Activated CD4-positive, alpha-beta memory T cell treated with anti-CD3 and anti-CD28 coated beads for 36 hours (primary cell): ENCODE measurements at regions not wholly inside any gene's neighbourhood (a gene's known extent, or its start where the extent isn't known, plus 50 kb on each side); places are given as distances from the start of the nearest gene placed in this dataset.
"Not testable (repeated sequence)": the region's sequence is repeated elsewhere in the genome, so short reads cannot be mapped to it uniquely, and the experiment has no call there.

ENCODE experiments used
- CTCF ChIA-PET: fragments of 350-600 bp; sonication (Branson Sonifier 250); formaldehyde crosslinking; loops from one replicate; lab custom pipeline; 2021; ENCODE audit warnings: antibody characterized with exemption, inconsistent platforms; lab: Charles Lee
- POLR2A ChIA-PET: fragments of 350-600 bp; sonication (Branson Sonifier 250); formaldehyde crosslinking; loops from one replicate; lab custom pipeline; 2021; ENCODE audit warnings: antibody characterized with exemption; lab: Charles Lee
- DNase-seq: peaks from one replicate; pipeline ENCODE4 v3.0.0-alpha.2; 2020
- H3K27ac Mint-ChIP-seq: one replicate; pipeline ENCODE4 v1.8.0; 2021; ENCODE audit warnings: mixed read lengths
- H3K27me3 Mint-ChIP-seq: one replicate; pipeline ENCODE4 v1.8.0; 2021; ENCODE audit warnings: mixed read lengths
- H3K36me3 Mint-ChIP-seq: one replicate; pipeline ENCODE4 v1.8.0; 2021; ENCODE audit warnings: mixed read lengths
- H3K4me1 Mint-ChIP-seq: one replicate; pipeline ENCODE4 v1.8.0; 2021; ENCODE audit warnings: low read depth, mixed read lengths
- H3K4me3 Mint-ChIP-seq: one replicate; pipeline ENCODE4 v1.8.0; 2021; ENCODE audit warnings: mild to moderate bottlenecking, mixed read lengths
- H3K9me3 Mint-ChIP-seq: one replicate; pipeline ENCODE4 v1.8.0; 2021; ENCODE audit warnings: mixed read lengths
- intact Hi-C: fragments of 100-400 bp; cut with micrococcal nuclease; formaldehyde crosslinking; loops from one replicate; pipeline ENCODE4 v1.15.1; 2023

- intact Hi-C loops: no loop called here
Measured at GRCh38 chr9:135184181-135185053, 96.9 kb downstream of the OLFM1 start.

DNA sequence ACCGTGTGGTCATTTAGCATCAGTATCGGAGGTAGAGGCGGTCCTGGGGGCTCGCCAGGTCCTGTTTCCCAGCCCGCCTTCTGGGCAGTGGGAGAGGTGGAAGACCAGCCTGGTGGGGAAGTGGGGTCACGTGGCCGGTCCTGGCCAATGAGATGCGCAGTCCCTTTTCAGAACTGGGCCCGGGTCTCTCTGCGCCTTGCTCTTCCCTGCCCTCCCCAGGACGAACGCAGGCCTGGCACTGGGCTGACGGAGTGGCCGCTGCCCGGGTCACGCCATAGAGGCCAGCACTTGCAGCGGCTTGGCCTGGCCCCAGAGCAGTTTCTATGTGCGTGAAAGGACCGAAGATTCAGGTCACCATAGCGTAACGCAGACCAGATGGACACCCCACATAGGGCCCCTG, 97.6 kb downstream of the OLFM1 start:
- H3K27me3 Mint-ChIP-seq: no peaks in the 10 kb centered on the region
- H3K27ac Mint-ChIP-seq: no peak overlapping the region
- no peaks in the 10 kb centered on the region for H3K9me3 Mint-ChIP-seq
- intact Hi-C loops: no loop called here
- H3K4me1 Mint-ChIP-seq: no peaks in the 10 kb centered on the region
- CTCF ChIA-PET: no interaction called here
- no peaks in the 10 kb centered on the region for H3K36me3 Mint-ChIP-seq
- H3K4me3 Mint-ChIP-seq: no peak overlapping the region
- DNase-seq: no peak
- POLR2A ChIA-PET: no interaction called here

More at GRCh38 chr9:135184181-135185053, 96.9 kb downstream of the OLFM1 start:
- ChIA-PET POLR2A (no interaction called here), CTCF (no interaction called here)
- H3K36me3 Mint-ChIP-seq: no peaks in the 10 kb centered on the region
- no peak overlapping the region for H3K4me3 Mint-ChIP-seq
- no peaks in the 10 kb centered on the region for H3K4me1 Mint-ChIP-seq
- no peaks in the 10 kb centered on the region for H3K9me3 Mint-ChIP-seq
- DNase-seq: no peak
- no peak overlapping the region for H3K27ac Mint-ChIP-seq
- H3K27me3 Mint-ChIP-seq: no peaks in the 10 kb centered on the region

DNA sequence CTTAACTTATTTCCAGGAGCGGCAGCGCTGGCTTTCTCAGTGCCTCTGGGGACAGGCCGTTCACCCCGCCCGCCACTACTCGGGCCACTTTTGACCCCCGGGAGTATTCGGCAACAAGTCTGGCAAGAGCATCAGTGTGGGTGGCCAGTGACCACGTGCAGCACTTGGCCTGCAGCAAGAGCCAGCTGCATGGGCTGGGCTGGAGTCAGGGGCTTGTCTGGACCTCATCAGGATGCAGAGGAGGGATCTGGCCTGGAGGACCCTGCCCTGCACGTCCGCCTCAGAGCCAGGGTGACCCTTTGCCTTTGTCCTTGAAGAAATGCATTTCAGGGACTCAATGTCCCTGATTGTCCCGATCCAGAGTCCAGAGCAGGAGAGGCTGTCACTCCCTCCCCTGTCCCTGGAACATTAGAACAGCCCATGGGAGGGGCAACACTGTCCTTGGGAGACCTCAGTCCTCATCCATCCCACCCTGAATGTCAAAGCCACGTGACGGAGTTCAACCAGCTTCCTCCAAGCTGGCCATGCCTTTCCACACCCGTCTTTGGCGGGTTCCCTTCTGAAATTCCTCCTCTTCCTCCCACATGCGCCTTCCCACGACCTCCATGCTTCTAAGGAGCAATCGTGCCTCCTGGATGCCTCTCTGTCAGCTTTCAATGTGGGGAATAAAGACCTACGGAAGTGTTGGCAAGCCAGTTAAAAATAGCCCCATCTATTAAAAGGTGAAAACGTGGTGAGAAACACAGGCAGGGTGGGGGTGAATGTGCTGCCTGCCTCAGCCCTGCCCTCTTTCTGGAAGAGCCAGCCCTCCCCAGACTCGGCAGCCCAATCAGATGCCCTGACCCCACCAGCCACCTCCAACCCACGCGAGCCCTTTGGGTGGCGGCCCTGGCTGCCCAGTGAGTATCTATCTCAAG, 99.0 kb downstream of the OLFM1 start:
- H3K4me3 Mint-ChIP-seq: no peak overlapping the region
- H3K27me3 Mint-ChIP-seq: no peaks in the 10 kb centered on the region
- intact Hi-C loops: no loop called here
- no peaks in the 10 kb centered on the region for H3K9me3 Mint-ChIP-seq
- H3K27ac Mint-ChIP-seq: no peak overlapping the region
- ChIA-PET CTCF (no interaction called here), POLR2A (no interaction called here)
- H3K4me1 Mint-ChIP-seq: no peaks in the 10 kb centered on the region
- DNase-seq: no peak
- no peaks in the 10 kb centered on the region for H3K36me3 Mint-ChIP-seq

DNA sequence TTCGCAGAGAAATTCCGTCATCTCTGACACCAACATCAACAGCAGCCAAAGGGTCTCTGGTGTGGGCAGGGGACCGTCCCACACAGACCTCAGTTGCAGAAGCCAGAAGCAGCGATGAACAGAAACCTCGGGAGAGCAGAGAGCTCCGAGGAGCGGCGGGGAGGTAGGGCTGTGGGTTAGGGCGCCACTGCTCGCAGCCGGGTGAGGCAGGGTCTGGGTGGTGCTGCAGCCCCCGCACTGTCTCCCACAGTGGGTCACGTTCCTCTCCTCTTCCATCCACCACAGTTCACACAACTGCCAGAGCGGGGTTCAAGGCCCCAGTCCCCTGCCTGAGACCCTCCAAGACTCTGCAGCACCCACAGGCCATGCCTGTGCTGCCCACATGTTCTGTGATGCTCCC, 99.9 kb downstream of the OLFM1 start:
- Mint-ChIP-seq H3K4me1 (no peaks in the 10 kb centered on the region), H3K27ac (no peak overlapping the region), H3K4me3 (no peak overlapping the region), H3K9me3 (no peaks in the 10 kb centered on the region), H3K27me3 (no peaks in the 10 kb centered on the region), H3K36me3 (no peaks in the 10 kb centered on the region)
- POLR2A ChIA-PET: no interaction called here
- intact Hi-C loops: no loop called here
- no peak for DNase-seq
- CTCF ChIA-PET: no interaction called here

- Mint-ChIP-seq H3K27ac (no peak overlapping the region), H3K36me3 (no peaks in the 10 kb centered on the region), H3K27me3 (peaks cover 3% of the 10 kb centered on the region), H3K4me3 (no peak overlapping the region), H3K4me1 (no peaks in the 10 kb centered on the region), H3K9me3 (no peaks in the 10 kb centered on the region)
- CTCF ChIA-PET: no interaction called here
- intact Hi-C loops: no loop called here
- POLR2A ChIA-PET: no interaction called here
- DNase-seq: no peak
Measured at GRCh38 chr9:135188681-135189151, 101.2 kb downstream of the OLFM1 start.

- Mint-ChIP-seq H3K4me3 (no peak overlapping the region), H3K36me3 (no peaks in the 10 kb centered on the region), H3K9me3 (no peaks in the 10 kb centered on the region), H3K4me1 (no peaks in the 10 kb centered on the region), H3K27me3 (peaks cover 3% of the 10 kb centered on the region), H3K27ac (no peak overlapping the region)
- intact Hi-C loops: no loop called here
- no peak for DNase-seq
- ChIA-PET POLR2A (no interaction called here), CTCF (no interaction called here)
Measured at GRCh38 chr9:135189497-135189896, 102.0 kb downstream of the OLFM1 start.

DNA sequence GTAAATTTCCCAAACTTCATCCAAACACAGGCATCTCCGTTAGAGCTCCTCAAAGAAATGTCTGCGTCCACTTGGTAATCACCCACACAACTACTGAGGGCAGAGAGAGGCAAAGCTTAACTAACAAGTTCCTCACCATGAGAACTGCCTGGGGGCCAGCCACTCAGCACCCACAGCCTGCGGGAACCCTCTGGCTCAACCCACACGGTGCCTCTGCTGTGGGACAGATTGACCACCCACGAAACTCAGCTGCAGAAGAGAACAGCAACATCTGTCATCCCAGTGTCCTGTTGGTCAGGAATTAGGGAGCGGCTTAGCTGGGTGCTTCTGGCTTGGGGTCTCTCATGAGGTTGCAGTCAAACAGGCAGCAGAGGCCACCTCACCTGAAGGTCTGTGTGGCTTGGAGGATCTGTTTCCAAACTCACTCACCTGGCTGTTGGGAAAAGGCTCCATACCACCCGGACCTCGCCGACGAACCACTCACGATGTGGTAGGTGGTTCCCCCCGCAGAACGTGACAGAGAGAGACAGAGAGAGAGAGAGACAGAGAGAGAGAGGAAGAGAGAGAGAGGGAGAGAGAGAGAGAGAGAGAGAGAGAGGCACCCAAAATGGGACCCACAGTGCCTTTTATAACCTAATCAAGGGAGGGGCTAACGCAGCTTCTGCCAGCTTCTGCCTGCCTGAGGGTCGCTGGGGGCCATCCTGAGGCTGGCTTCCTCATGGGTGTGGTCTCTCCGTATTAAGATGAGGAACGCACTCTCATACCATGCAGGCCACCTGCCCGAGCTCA, 103.5 kb downstream of the OLFM1 start:
- ChIA-PET POLR2A (no interaction called here), CTCF (no interaction called here)
- intact Hi-C loops: no loop called here

DNA sequence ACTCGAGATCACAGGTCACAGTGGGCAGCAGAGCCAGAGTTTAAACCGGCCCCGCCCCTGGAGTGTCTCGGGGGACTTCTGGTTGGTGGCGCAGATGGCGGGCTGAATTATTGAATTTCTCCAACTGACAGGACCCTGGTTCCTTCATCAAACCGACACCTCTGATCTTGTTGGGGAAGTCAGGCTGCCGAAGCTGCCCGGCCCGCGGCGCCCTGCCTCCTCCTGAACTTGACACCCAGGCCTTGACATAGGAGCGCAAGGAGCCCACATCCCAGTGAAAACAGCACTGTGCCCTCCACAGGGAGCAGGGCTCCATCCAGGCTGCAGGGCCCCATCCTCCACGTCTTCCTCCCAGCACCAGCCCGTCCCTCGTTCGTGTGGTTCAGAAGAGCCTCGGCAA, 105.2 kb downstream of the OLFM1 start:
- H3K27me3 Mint-ChIP-seq: peaks cover 3% of the 10 kb centered on the region

More for the DNA sequence above, 103.5 kb downstream of the OLFM1 start:
- H3K9me3 Mint-ChIP-seq: no peaks in the 10 kb centered on the region
- H3K27me3 Mint-ChIP-seq: peaks cover 3% of the 10 kb centered on the region
- no peak overlapping the region for H3K4me3 Mint-ChIP-seq
- H3K27ac Mint-ChIP-seq: no peak overlapping the region
- no peaks in the 10 kb centered on the region for H3K4me1 Mint-ChIP-seq
- H3K36me3 Mint-ChIP-seq: no peaks in the 10 kb centered on the region
- DNase-seq: no peak

GRCh38 chr9:135195975-135196374, 108.5 kb downstream of the OLFM1 start:
- H3K36me3 Mint-ChIP-seq, H3K9me3 Mint-ChIP-seq: not testable (repeated sequence)
- peaks cover 12% of the 10 kb centered on the region for H3K27me3 Mint-ChIP-seq

More for the DNA sequence above, 105.2 kb downstream of the OLFM1 start:
- no peaks in the 10 kb centered on the region for H3K36me3 Mint-ChIP-seq
- ChIA-PET POLR2A (no interaction called here), CTCF (no interaction called here)
- H3K27ac Mint-ChIP-seq: no peak overlapping the region
- no peak for DNase-seq
- intact Hi-C loops: no loop called here
- no peak overlapping the region for H3K4me3 Mint-ChIP-seq
- no peaks in the 10 kb centered on the region for H3K9me3 Mint-ChIP-seq
- no peaks in the 10 kb centered on the region for H3K4me1 Mint-ChIP-seq

DNA sequence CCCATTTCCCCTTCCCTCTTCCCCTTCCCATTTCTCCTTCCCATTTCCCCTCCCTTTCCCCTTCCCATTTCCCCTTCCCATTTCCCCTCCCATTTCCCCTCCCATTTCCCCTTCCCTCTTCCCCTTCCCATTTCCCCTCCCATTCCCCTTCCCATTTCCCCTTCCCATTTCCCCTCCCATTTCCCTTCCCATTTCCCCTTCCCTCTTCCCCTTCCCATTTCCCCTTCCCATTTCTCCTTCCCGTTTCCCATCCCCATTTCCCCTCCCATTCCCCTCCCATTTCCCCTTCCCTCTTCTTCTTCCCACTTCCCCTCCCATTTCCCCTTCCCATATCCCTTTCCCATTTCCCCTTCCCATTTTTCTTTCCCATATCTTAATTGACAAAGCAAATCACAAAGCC, 109.0 kb downstream of the OLFM1 start:
- H3K36me3 Mint-ChIP-seq: no peaks in the 10 kb centered on the region
- no peaks in the 10 kb centered on the region for H3K9me3 Mint-ChIP-seq
- no peak overlapping the region for H3K4me3 Mint-ChIP-seq
- ChIA-PET POLR2A (no interaction called here), CTCF (no interaction called here)
- intact Hi-C loops: no loop called here
- DNase-seq: no peak
- H3K4me1 Mint-ChIP-seq: no peaks in the 10 kb centered on the region
- peaks cover 12% of the 10 kb centered on the region for H3K27me3 Mint-ChIP-seq
- H3K27ac Mint-ChIP-seq: no peak overlapping the region

More at GRCh38 chr9:135195975-135196374, 108.5 kb downstream of the OLFM1 start:
- H3K4me3 Mint-ChIP-seq, DNase-seq, intact Hi-C loops, CTCF ChIA-PET, H3K4me1 Mint-ChIP-seq, H3K27ac Mint-ChIP-seq, POLR2A ChIA-PET: not testable (repeated sequence)

- no peak overlapping the region for H3K4me3 Mint-ChIP-seq
- no peaks in the 10 kb centered on the region for H3K9me3 Mint-ChIP-seq
- H3K4me1 Mint-ChIP-seq: no peaks in the 10 kb centered on the region
- H3K36me3 Mint-ChIP-seq: no peaks in the 10 kb centered on the region
- no peak for DNase-seq
- H3K27me3 Mint-ChIP-seq: peaks cover 9% of the 10 kb centered on the region
- intact Hi-C loops: no loop called here
- CTCF ChIA-PET: no interaction called here
- H3K27ac Mint-ChIP-seq: no peak overlapping the region
- POLR2A ChIA-PET: no interaction called here
Measured at GRCh38 chr9:135198144-135198543, 110.7 kb downstream of the OLFM1 start.
